H1 (cell line): ENCODE measurements at regions not wholly inside any gene's neighbourhood (a gene's known extent, or its start where the extent isn't known, plus 50 kb on each side); places are given as distances from the start of the nearest gene placed in this dataset.

Experiments
- CTCF ChIA-PET: fragments of 300-600 bp; sonication (Branson Sonifier 250); formaldehyde crosslinking; loops from one replicate; lab custom pipeline; 2021; ENCODE audit not compliant: partially characterized antibody; lab: Charles Lee
- POLR2A ChIA-PET: fragments of 300-600 bp; sonication (Branson Sonifier 250); formaldehyde crosslinking; loops from one replicate; lab custom pipeline; 2021; ENCODE audit warnings: inconsistent platforms; ENCODE audit not compliant: partially characterized antibody; lab: Charles Lee
- DNase-seq, 2 experiments: peaks; one replicate each; pipeline versions ENCODE4 v3.0.0 to v3.0.0-alpha.2; 2010 to 2022; ENCODE audit warnings: low spot score in 2 of 2, low read depth in 1 of 2, mixed read lengths in 1 of 2
- FAIRE-seq: peaks from 2 replicates; lab custom pipeline; 2011; peaks lifted over from hg19 to GRCh38; lab: Jason Lieb, UNC
- H2AFZ ChIP-seq: 2 replicates; pipeline ENCODE4 v1.8.1; 2012; ENCODE audit warnings: low read length, inconsistent platforms
- H2AK5ac ChIP-seq: 2 replicates; pipeline ENCODE4 v1.6.1; 2013; ENCODE audit warnings: low read depth, low read length
- H2BK120ac ChIP-seq: replicated peaks from 2 replicates; pipeline ENCODE3; 2013; ENCODE audit warnings: low read depth, low read length, inconsistent platforms
- H2BK12ac ChIP-seq: 2 replicates; pipeline ENCODE4 v1.6.1; 2013; ENCODE audit warnings: low read depth, low read length
- H2BK15ac ChIP-seq: 2 replicates; pipeline ENCODE4 v1.6.1; 2013; ENCODE audit warnings: low read length
- H2BK20ac ChIP-seq: 2 replicates; pipeline ENCODE4 v1.6.1; 2013; ENCODE audit warnings: low read length
- H2BK5ac ChIP-seq: 2 replicates; pipeline ENCODE4 v1.6.1; 2013; ENCODE audit warnings: low read depth, low read length
- H3K14ac ChIP-seq: 2 replicates; pipeline ENCODE4 v1.6.1; 2013; ENCODE audit warnings: inconsistent platforms; ENCODE audit not compliant: insufficient read length
- H3K18ac ChIP-seq: 2 replicates; pipeline ENCODE4 v1.6.1; 2013; ENCODE audit warnings: low read length; ENCODE audit errors: extremely low read depth
- H3K23ac ChIP-seq: 2 replicates; pipeline ENCODE4 v1.6.1; 2013; ENCODE audit warnings: inconsistent platforms; ENCODE audit not compliant: insufficient read length
- H3K23me2 ChIP-seq: 2 replicates; pipeline ENCODE4 v1.6.1; 2013; ENCODE audit warnings: low read depth, low read length
- H3K27ac ChIP-seq: 2 replicates; pipeline ENCODE4 v1.6.1; 2011; ENCODE audit warnings: low read depth, low read length, inconsistent platforms
- H3K27me3 ChIP-seq, 4 experiments: replicated peaks in 1 of 4; 1 replicate in 1 of 4; 2 replicates in 3 of 4; pipeline versions ENCODE4 v1.6.1 to v1.8.1; 2011 to 2013; ENCODE audit warnings: low read length in 3 of 4, mild to moderate bottlenecking in 3 of 4, inconsistent platforms in 2 of 4, mixed read lengths in 2 of 4, moderate library complexity in 1 of 4; ENCODE audit not compliant: control insufficient read depth in 3 of 4, insufficient read depth in 3 of 4; ENCODE audit errors: extremely low read depth in 1 of 4
- H3K36me3 ChIP-seq, 4 experiments: 2 replicates each; pipeline versions ENCODE4 v1.6.1 to v1.8.1; 2011 to 2013; ENCODE audit warnings: mild to moderate bottlenecking in 4 of 4, low read length in 3 of 4, moderate library complexity in 2 of 4, control low read depth in 1 of 4, inconsistent platforms in 1 of 4; ENCODE audit not compliant: insufficient read depth in 4 of 4, control insufficient read depth in 2 of 4
- H3K4ac ChIP-seq: replicated peaks from 2 replicates; pipeline ENCODE3; 2013; ENCODE audit warnings: low read length, low read depth, mixed read lengths, inconsistent platforms; ENCODE audit not compliant: insufficient read length
- H3K4me1 ChIP-seq, 4 experiments: replicated peaks in 1 of 4; 1 replicate in 1 of 4; 2 replicates in 3 of 4; pipeline versions ENCODE4 v1.6.1 to v1.8.1; 2011 to 2013; ENCODE audit warnings: low read length in 3 of 4, inconsistent platforms in 2 of 4, mixed read lengths in 1 of 4; ENCODE audit not compliant: insufficient read depth in 4 of 4, control insufficient read depth in 3 of 4
- H3K4me2 ChIP-seq, 2 experiments: 2 replicates each; pipeline versions ENCODE4 v1.6.1 to v1.8.1; 2011 to 2013; ENCODE audit warnings: low read depth in 2 of 2, low read length in 2 of 2, control low read depth in 1 of 2, inconsistent platforms in 1 of 2, mild to moderate bottlenecking in 1 of 2; ENCODE audit not compliant: insufficient read depth in 1 of 2
- H3K4me3 ChIP-seq, 4 experiments: fragments of 200-600, 300-600 bp in 1 of 4; sonication (generic), shearing (Covaris generic), sonication (Bioruptor Twin) in 1 of 4; 2 replicates each; pipeline versions ENCODE4 v1.5.1 to v1.8.1; 2011 to 2016; ENCODE audit warnings: low read length in 4 of 4, low read depth in 3 of 4, control low read depth in 2 of 4, inconsistent platforms in 2 of 4, mild to moderate bottlenecking in 2 of 4, mixed read lengths in 1 of 4, moderate library complexity in 1 of 4; ENCODE audit not compliant: insufficient read depth in 2 of 4; ENCODE audit errors: extremely low read depth in 1 of 4
- H3K56ac ChIP-seq: replicated peaks from 2 replicates; pipeline ENCODE3; 2013; ENCODE audit warnings: low read depth, mild to moderate bottlenecking, mixed read lengths, low read length, inconsistent platforms; ENCODE audit not compliant: insufficient read length
- H3K79me1 ChIP-seq: 2 replicates; pipeline ENCODE4 v1.6.1; 2013; ENCODE audit warnings: low read depth, low read length, control low read depth
- H3K79me2 ChIP-seq, 2 experiments: 2 replicates each; pipeline versions ENCODE4 v1.6.1 to v1.8.1; 2012 to 2013; ENCODE audit warnings: low read length in 2 of 2, mild to moderate bottlenecking in 2 of 2, inconsistent platforms in 1 of 2; ENCODE audit not compliant: insufficient read depth in 2 of 2, control insufficient read depth in 1 of 2
- H3K9ac ChIP-seq, 4 experiments: replicated peaks in 1 of 4; 1 replicate in 1 of 4; 2 replicates in 3 of 4; pipeline versions ENCODE4 v1.6.1 to v1.8.1; 2011 to 2013; ENCODE audit warnings: low read depth in 3 of 4, low read length in 3 of 4, control low read depth in 2 of 4, mild to moderate bottlenecking in 2 of 4, moderate library complexity in 2 of 4, inconsistent platforms in 1 of 4; ENCODE audit errors: extremely low read depth in 1 of 4
- H3K9me3 ChIP-seq, 2 experiments: 2 replicates each; pipeline versions ENCODE4 v1.6.1 to v1.8.1; 2012 to 2013; ENCODE audit warnings: mild to moderate bottlenecking in 2 of 2, moderate library complexity in 2 of 2, control low read depth in 1 of 2, inconsistent platforms in 1 of 2, low read depth in 1 of 2, low read length in 1 of 2, mixed read lengths in 1 of 2; ENCODE audit not compliant: insufficient read depth in 2 of 2
- H4K20me1 ChIP-seq, 2 experiments: replicated peaks in 1 of 2; 2 replicates each; pipeline versions ENCODE3 to v1.8.1; 2011 to 2013; ENCODE audit warnings: inconsistent platforms in 2 of 2, low read length in 2 of 2, mild to moderate bottlenecking in 1 of 2; ENCODE audit not compliant: insufficient read depth in 2 of 2, control insufficient read depth in 1 of 2
- H4K5ac ChIP-seq: 2 replicates; pipeline ENCODE4 v1.6.1; 2013; ENCODE audit warnings: low read length, low read depth, mixed read lengths, inconsistent platforms; ENCODE audit not compliant: insufficient read length
- H4K8ac ChIP-seq: 2 replicates; pipeline ENCODE4 v1.8.0; 2013; ENCODE audit warnings: mild to moderate bottlenecking, moderate library complexity, low read length, inconsistent platforms; ENCODE audit not compliant: insufficient read depth; ENCODE audit errors: extremely low read depth
- H4K91ac ChIP-seq: replicated peaks from 2 replicates; pipeline ENCODE3; 2013; ENCODE audit warnings: low read length, mixed read lengths, inconsistent platforms; ENCODE audit not compliant: insufficient read length
- ASH2L ChIP-seq: fragments of 200-600, 300-600 bp; sonication (generic); IDR thresholded peaks from one replicate; pipeline ENCODE4 v1.7.1; 2017; ENCODE audit warnings: low read length
- CBX8 ChIP-seq: fragments of 300-800, 300-1000 bp; sonication (generic); IDR thresholded peaks from 2 replicates; pipeline ENCODE4 v1.7.1; 2016; ENCODE audit warnings: low read depth, low read length, borderline replicate concordance
- GABPA ChIP-seq: IDR thresholded peaks from 2 replicates; pipeline ENCODE4 v1.6.1; 2011; ENCODE audit warnings: mild to moderate bottlenecking, low read length, moderate library complexity, borderline replicate concordance; ENCODE audit not compliant: insufficient read depth
- PHF8 ChIP-seq: fragments of 200-600 bp; sonication (generic); conservative IDR thresholded peaks from 2 replicates; pipeline ENCODE4 v1.7.1; 2012; ENCODE audit warnings: low read depth, mild to moderate bottlenecking, inconsistent platforms, low read length, moderate library complexity
- POLR2A ChIP-seq, 2 experiments: IDR thresholded peaks; 1 replicate in 1 of 2; 2 replicates in 1 of 2; pipeline ENCODE4 v1.6.1; 2011; ENCODE audit warnings: low read depth in 2 of 2, low read length in 2 of 2, mild to moderate bottlenecking in 2 of 2; ENCODE audit errors: control extremely low read depth in 1 of 2
- SIN3A ChIP-seq, 2 experiments: IDR thresholded peaks in 1 of 2; conservative IDR thresholded peaks in 1 of 2; 2 replicates each; pipeline ENCODE4 v1.6.1; 2011 to 2012; ENCODE audit warnings: low read length in 2 of 2, improper control_type of control experiment in 1 of 2, low read depth in 1 of 2, mild to moderate bottlenecking in 1 of 2
- TAF1 ChIP-seq: IDR thresholded peaks from 2 replicates; pipeline ENCODE4 v1.6.1; 2011; ENCODE audit warnings: mild to moderate bottlenecking, low read depth, low read length
- ZNF274 ChIP-seq: IDR thresholded peaks from 2 replicates; pipeline ENCODE4 v1.7.0; 2012; ENCODE audit warnings: low read length, borderline replicate concordance; ENCODE audit errors: extremely low read depth
- WGBS, 2 experiments: shearing (Covaris generic) in 1 of 2; methylation state at CpG; one replicate each; pipeline versions ENCODE4 v1.1.6 to v1.1.7; 2013 to 2015; ENCODE audit warnings: low lambda C conversion rate in 2 of 2, mixed read lengths in 2 of 2, inconsistent platforms in 1 of 2, low coverage in 1 of 2, missing lambda C conversion rate in 1 of 2; ENCODE audit not compliant: insufficient replicate concordance in 2 of 2, insufficient coverage in 1 of 2, insufficient read length in 1 of 2; ENCODE audit errors: extremely low coverage in 1 of 2, missing lambda C conversion rate in 1 of 2; 5-methylcytosine and 5-hydroxymethylcytosine counted together
- TF ChIP-seq, protein P1 (sequence below), 3 experiments: IDR thresholded peaks; 1 replicate in 2 of 3; 2 replicates in 1 of 3; pipeline versions ENCODE4 v1.5.1 to v1.6.1; 2011; ENCODE audit warnings: low read length in 3 of 3, mild to moderate bottlenecking in 3 of 3, inconsistent platforms in 2 of 3, low read depth in 1 of 3, moderate library complexity in 1 of 3; ENCODE audit not compliant: insufficient read depth in 1 of 3; ENCODE audit errors: control extremely low read depth in 1 of 3
- TF ChIP-seq, protein P2 (sequence below): IDR thresholded peaks from 2 replicates; pipeline ENCODE4 v1.6.1; 2011; ENCODE audit warnings: low read depth, mild to moderate bottlenecking, low read length; ENCODE audit not compliant: insufficient read depth
- TF ChIP-seq, protein P3 (sequence below): IDR thresholded peaks from 2 replicates; pipeline ENCODE4 v1.6.1; 2012; ENCODE audit warnings: inconsistent platforms

DNA sequence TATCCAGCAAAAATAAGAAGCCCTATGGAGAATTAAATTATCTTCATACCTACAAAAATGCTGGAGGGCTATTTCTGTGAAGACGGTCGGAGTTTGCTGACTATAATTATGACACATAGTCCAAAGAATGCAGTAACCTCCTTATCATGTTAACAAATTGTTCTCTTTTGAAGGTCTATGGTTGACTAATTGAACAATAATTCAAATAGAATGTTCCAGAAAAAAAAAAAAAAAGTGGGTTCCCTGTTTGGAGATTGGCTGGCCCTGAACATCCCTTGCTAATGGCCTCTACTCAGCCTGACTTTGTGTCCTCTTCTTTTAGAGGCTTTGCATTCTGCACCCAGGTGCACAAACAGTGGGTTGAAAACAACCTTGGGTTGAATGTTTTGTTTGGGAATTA is 82.8 kb upstream of the CCBE1 start:
- Histone ChIP-seq H2AFZ (no peak overlapping the region), H2BK12ac (no peak overlapping the region), H3K18ac (no peak overlapping the region), H3K14ac (no peak overlapping the region), H3K9me3 (no peaks in the 10 kb centered on the region), H3K79me1 (no peaks in the 10 kb centered on the region), H2BK15ac (no peak overlapping the region), H4K20me1 (no peaks in the 10 kb centered on the region), H3K4me3 (no peak overlapping the region), H3K56ac (no peak overlapping the region), H3K4me2 (no peak overlapping the region), H3K27me3 (no peaks in the 10 kb centered on the region), H2BK20ac (no peak overlapping the region), H3K9ac (no peak overlapping the region), H2BK120ac (no peak overlapping the region), H3K36me3 (no peaks in the 10 kb centered on the region), H3K79me2 (no peaks in the 10 kb centered on the region), H3K27ac (no peak overlapping the region), H3K4ac (no peak overlapping the region), H2AK5ac (no peak overlapping the region), H3K23me2 (no peaks in the 10 kb centered on the region), H4K91ac (no peak overlapping the region), H3K23ac (no peak overlapping the region), H4K5ac (no peak overlapping the region), H3K4me1 (no peaks in the 10 kb centered on the region), H4K8ac (no peak overlapping the region), H2BK5ac (no peak overlapping the region)
- DNase-seq (no peak), FAIRE-seq (no peak)
- CTCF ChIA-PET = interaction anchor here (0.6 to 5.4 kb wide), 3 partner anchors 43 to 529 kb away, joined by 3 to 40 read pairs (median 4); no protein-coding TSS in a partner anchor
- POLR2A ChIA-PET = no interaction called here
- WGBS, 2 experiments = 98% methylated on average over 2 of the region's 2 CpGs; no CpG with 5 or more reads in 1 of the 2 experiments
- TF ChIP-seq POLR2A (IDR thresholded peaks at IDR 0.05; ENCODE audit: control extremely low read depth in 1 of 2, low read depth in 2 of 2, low read length in 2 of 2) (no peak), TAF1 (no peak), SIN3A (conservative IDR thresholded peaks at IDR 0.05 in 1 of 2, IDR thresholded peaks at IDR 0.05 in 1 of 2; ENCODE audit: low read depth in 1 of 2, low read length in 2 of 2) (no peak), PHF8 (no peak), ASH2L (no peak), GABPA (no peak), ZNF274 (no peak), CBX8 (no peak)
- TF ChIP-seq, protein P1, sequence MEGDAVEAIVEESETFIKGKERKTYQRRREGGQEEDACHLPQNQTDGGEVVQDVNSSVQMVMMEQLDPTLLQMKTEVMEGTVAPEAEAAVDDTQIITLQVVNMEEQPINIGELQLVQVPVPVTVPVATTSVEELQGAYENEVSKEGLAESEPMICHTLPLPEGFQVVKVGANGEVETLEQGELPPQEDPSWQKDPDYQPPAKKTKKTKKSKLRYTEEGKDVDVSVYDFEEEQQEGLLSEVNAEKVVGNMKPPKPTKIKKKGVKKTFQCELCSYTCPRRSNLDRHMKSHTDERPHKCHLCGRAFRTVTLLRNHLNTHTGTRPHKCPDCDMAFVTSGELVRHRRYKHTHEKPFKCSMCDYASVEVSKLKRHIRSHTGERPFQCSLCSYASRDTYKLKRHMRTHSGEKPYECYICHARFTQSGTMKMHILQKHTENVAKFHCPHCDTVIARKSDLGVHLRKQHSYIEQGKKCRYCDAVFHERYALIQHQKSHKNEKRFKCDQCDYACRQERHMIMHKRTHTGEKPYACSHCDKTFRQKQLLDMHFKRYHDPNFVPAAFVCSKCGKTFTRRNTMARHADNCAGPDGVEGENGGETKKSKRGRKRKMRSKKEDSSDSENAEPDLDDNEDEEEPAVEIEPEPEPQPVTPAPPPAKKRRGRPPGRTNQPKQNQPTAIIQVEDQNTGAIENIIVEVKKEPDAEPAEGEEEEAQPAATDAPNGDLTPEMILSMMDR (IDR thresholded peaks at IDR 0.05; ENCODE audit: control extremely low read depth in 1 of 3, insufficient read depth in 1 of 3, low read depth in 1 of 3, low read length in 3 of 3) = no peak
- TF ChIP-seq, protein P2, sequence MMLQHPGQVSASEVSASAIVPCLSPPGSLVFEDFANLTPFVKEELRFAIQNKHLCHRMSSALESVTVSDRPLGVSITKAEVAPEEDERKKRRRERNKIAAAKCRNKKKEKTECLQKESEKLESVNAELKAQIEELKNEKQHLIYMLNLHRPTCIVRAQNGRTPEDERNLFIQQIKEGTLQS = no peak
- TF ChIP-seq, protein P3, sequence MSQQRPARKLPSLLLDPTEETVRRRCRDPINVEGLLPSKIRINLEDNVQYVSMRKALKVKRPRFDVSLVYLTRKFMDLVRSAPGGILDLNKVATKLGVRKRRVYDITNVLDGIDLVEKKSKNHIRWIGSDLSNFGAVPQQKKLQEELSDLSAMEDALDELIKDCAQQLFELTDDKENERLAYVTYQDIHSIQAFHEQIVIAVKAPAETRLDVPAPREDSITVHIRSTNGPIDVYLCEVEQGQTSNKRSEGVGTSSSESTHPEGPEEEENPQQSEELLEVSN = no peak
